GM19395 (cell line): ENCODE measurements at regions not wholly inside any gene's neighbourhood (a gene's known extent, or its start where the extent isn't known, plus 50 kb on each side); places are given as distances from the start of the nearest gene placed in this dataset.
A peak's percentile ranks its signal among the peaks of the same experiment; 100 is the strongest.

Source experiments
- ATAC-seq: cut with Tn5 transposase; IDR thresholded peaks from one replicate; pipeline ENCODE4 v1.9.1; 2021; ENCODE audit warnings: mild to moderate bottlenecking, moderate library complexity; ENCODE audit not compliant: unreplicated experiment

DNA sequence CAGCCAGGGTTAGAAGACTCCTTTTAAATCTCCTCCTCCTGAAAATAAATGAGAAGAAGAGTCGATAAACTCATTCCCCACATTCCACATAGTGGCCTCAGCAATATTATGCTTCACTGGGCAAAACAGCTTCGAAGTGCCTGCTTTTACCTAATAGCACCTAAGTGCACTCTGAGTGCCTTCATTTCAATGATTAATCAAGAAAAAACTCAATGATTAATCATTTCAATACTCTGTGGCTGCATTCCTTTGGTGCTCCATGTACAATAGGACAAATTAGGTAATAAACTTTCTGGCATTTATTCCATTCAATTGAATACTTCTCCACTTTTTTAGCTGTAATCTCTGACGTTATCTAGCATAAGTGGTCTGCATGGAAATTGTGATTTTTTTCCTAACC lies 174.6 kb downstream of the CCDC71L start:
- ATAC-seq = no peak

DNA sequence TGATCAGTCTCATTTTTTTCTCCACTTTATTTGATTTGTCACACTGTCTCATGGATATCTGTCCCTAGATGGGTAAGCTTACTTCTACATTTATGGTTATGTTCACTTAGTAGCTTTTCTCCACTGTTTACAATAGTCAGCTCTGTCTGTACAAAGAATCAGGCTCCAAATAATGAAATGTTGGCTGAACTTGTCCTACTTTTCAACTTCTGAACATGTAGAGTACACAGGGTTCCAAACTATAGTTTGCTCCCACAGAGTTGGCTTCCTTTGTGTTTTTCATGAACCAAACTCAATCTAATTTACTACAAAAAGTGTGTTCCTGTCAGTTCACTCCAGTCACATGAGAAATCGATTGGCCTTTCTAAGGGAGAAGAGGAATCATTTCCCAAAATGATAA lies 175.0 kb downstream of the CCDC71L start:
- no peak for ATAC-seq

- no peak for ATAC-seq
Measured at GRCh38 chr7:106485031-106485551, 175.9 kb downstream of the CCDC71L start.

DNA sequence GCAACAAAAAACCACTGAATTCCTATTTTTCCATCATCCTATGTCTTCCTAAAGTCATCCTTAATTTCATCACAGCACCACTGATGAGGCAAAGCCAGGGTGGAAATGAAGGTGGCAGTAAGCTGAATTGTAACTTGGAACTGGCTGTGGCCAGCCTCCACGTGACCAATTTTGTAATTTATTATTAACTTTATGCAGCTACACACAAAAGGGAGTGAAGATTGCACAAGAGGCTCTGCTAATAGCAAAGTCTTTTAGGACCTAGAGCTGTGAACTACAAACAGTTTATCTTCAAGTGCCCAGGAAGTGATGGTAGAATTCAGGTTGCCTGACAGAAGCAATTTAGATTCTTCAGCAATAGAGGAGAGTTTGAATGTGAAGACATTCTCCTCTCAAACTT lies 176.4 kb downstream of the CCDC71L start:
- no peak for ATAC-seq

DNA sequence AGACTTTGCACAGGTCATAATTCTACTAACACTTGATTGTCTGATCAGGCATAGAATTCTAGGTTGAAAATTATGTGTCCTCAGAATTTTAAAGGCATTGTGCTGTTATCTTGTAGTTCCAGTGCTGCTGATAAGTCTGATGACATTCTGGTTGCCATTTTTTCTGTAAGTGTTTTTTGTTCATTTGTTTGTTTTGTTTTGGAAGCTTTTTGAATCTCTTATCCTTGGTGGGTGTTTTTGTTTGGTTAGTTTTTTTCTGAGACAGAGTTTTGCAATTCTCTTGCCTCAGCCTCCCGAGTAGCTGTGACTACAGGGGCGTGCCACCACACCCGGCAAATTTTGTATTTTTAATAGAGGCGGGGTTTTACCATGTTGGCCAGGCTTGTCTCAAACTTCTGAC lies 178.9 kb downstream of the CCDC71L start:
- ATAC-seq = no peak

- ATAC-seq = no peak
Measured at GRCh38 chr7:106480616-106481031, 180.3 kb downstream of the CCDC71L start.

GRCh38 chr7:106480161-106480579 lies 180.8 kb downstream of the CCDC71L start:
- peak; percentile 78 for ATAC-seq

GRCh38 chr7:106476751-106477150 lies 184.2 kb downstream of the CCDC71L start:
- ATAC-seq = no peak

DNA sequence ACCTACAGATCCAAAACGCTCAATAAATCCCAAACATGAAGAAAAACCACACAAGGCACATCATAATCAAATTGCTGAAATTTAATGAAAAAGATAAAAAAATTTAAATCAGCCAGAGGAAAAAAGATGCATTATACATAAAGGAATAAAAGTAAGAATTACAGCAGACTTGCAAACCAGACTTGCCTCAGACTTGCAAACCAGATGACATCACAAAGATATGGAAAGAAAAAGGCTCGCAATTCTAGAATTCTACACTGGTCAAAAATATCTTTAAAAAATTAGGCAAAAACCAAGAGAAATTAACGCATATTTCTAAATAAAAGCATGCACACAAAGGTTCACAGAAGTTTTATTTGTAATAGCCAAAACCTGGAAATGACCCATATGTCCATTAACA lies 188.0 kb upstream of the NAMPT start:
- no peak for ATAC-seq

GRCh38 chr7:106471686-106472440 lies 187.1 kb upstream of the NAMPT start:
- no peak for ATAC-seq

DNA sequence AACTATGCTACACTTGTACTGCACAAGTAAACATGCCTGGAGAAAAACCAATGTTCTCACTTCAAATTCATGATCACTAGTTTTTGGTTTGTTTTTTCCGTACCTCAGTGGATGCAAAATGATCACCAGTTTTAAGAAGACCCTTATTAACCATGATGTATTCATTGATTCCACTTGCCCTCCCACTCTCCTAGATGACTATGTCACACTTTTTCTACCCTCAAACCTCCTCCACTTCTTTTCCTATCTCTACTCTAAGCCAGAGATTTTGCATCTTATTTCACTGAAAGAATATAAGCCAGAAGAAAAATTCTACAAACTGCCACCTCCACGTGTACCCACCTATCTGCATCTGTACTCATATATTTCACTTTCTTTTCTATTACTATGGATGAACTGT lies 186.2 kb upstream of the NAMPT start:
- no peak for ATAC-seq

GRCh38 chr7:106466867-106467266 lies 182.1 kb upstream of the NAMPT start:
- ATAC-seq = no peak

DNA sequence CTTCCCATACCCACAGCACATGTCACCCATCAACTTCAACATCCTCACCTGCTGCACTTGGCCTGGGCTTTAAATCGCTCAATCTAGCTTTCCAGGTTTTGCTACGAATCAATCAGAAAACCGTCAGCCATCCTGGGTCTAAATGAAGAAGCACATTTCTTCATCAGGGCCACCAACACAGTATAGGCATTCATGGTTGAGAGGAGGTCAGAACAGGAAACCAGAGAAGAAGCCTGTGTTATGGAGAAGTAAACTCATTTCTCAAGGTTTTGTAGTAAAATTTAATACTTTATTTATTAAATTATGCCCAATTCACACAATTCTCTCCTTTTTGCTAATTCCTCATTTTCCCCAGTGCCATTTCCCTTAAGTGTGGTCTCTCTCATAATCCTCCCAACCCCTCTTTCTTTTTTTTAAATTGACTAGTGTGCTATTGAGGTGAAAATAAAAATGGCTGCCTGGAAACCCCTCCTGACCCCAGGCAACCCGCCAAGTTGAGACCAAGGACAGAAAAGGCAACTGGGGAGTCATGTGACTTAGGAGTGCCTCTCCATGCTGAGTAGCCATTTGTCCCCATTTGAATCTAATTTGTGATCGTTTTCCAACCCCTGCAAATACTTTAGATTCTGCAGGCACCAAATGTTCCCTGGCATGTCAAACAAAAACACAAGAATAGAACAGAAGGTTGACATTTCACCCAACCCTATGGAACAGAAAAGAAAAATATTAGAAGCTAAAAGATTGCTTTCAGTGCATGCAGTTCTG lies 181.1 kb upstream of the NAMPT start:
- no peak for ATAC-seq

DNA sequence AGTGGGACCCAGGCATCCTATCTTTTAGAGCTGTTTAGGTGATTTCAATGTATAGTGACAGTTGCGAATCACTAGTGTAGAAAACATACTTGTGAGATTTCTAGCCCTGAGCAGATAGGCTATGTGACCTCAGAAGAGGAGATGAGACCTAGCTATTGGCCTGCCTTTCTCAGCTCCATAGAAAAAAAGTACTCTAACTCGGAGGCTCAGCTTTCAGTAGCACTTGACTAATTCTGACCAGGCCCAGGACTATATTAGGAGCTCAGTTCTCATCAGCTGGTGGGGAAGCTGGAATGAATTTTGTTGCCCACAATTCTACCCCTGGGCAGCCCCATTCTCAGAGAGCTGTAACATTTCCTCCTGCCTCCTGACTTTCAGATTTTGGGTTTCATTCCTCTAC lies 179.9 kb upstream of the NAMPT start:
- ATAC-seq = no peak

- no peak for ATAC-seq
Measured at GRCh38 chr7:106463851-106464611, 179.2 kb upstream of the NAMPT start.

DNA sequence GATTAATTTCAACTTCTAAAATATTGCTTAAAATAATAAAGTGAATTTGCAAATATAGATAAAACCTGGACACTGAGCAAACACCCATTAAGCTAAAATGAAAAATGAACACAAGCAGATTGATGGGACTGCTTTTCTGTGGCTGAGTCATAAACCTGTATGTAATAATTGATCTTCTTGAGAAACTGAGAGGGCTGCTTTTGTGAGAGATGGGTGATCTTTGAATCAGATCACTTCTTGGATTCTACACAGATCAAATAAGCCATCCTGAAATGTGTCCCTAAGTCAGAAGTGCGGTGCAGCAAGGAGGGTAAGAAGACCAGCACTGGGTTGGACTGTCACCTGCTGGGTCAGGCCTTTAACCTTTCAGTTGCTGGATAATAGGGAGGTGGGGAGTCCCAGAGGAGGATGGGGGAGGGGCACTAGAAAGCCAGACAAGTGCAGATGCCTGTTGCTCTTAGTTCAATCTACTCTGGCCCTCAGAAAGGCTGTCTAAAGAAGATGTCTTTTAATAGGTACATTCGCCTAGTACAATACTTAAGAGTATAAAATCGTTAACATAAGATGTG lies 178.2 kb upstream of the NAMPT start:
- ATAC-seq = no peak

DNA sequence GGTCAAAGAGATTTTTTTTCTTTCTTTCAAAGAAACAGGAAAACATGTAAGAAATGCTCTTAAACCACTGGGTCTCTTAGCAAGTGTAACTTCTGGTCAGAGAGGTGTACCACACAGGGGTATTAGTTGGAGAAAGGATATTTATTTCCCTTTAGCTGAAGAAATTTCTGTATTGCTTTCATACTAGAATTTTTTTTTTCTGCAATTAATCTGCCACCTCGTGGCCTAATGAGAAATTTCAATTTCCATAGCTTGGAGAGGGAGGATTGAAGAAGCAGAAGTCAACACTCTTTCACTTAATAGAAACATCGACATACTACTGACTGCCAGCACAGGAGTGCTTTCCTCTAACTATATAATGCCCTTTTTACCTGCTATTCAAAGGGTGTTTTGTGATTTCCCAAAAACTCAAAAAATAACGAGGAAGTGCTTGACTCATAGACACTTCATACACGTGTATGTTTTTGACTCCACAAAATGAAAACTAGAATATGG lies 177.6 kb upstream of the NAMPT start:
- ATAC-seq = no peak

GRCh38 chr7:106460792-106461254 lies 176.0 kb upstream of the NAMPT start:
- no peak for ATAC-seq

DNA sequence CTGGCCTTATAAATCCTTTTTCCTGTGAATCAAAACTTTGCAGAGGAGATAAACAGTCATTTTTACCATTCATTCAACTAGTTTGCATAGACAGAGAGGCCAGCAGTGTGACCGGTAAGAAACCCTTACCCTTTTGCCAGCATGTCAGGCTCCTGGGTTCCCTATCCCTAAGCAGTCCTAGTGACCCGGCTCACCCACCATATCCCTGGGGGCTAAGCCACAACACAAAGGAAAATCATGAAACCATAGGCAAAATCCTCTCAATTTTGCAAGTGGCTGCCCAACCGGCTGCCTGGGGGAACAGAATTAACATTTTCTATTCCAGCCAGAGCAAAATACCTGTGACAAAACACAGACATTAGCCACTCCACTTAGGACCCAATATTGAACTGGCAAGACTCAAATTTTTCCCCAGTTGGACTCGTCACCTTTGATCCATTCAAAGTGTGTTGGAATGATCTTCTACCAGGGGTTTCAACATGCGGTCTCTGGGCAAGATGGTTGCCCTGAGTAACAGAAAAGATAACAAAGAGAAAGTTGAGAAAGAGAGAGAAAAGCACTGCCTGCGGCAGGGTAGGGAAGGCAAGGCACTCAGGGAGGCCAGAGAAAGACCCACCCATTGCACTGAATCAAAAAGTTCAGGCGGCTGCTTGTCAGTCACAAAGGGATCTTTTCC lies 174.8 kb upstream of the NAMPT start:
- no peak for ATAC-seq

GRCh38 chr7:106457678-106458077 lies 172.9 kb upstream of the NAMPT start:
- ATAC-seq = no peak
